ENCODE measurements at regions not wholly inside any gene's neighbourhood (a gene's known extent, or its start where the extent isn't known, plus 50 kb on each side); places are given as distances from the start of the nearest gene placed in this dataset.
"Not testable (repeated sequence)": the region's sequence is repeated elsewhere in the genome, so short reads cannot be mapped to it uniquely, and the experiment has no call there.

DNA sequence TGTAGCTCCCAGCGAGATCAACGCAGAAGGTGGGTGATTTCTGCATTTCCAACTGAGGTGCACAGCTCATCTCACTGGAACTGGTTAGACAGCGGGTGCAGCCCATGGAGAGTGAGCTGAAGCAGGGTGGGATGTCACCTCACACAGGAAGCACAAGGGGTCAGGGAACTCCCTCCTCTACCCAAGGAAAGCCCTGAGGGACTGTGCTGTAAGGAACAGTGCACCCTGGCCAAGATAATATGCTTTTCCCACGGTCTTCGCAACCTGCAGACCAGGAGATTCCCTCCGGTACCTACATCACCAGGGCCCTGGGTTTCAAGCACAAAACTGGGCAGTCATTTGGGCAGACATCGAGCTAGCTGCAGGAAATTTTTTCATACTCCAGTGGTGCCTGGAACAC is 216.4 kb upstream of the TET2 start:
- POLR2A ChIA-PET, result no interaction called here
- intact Hi-C loops (cut with micrococcal nuclease; ENCODE audit: unreplicated experiment), result loop anchor here (2.0 kb wide), 1 partner anchor 543 kb away; no protein-coding TSS in a partner anchor
- Histone ChIP-seq H3K27me3 (replicated peaks; ENCODE audit: control insufficient read depth, insufficient read depth, low read length) (no peaks in the 10 kb centered on the region), H3K36me3 (ENCODE audit: control insufficient read depth, insufficient read depth, low read length) (no peaks in the 10 kb centered on the region), H3K4me3 (ENCODE audit: low read depth, low read length) (no peak overlapping the region), H3K9me3 (no peaks in the 10 kb centered on the region), H3K4me1 (peaks cover 4% of the 10 kb centered on the region; the same call in 1 of the 2 replicates)
- TF ChIP-seq CTCF (IDR thresholded peaks at IDR 0.05; ENCODE audit: insufficient read depth in 1 of 2, low read depth in 1 of 2, low read length in 1 of 2, severe bottlenecking in 1 of 2, unreplicated experiment in 1 of 2), result no peak
- no peak overlapping the region for H3K27ac Mint-ChIP-seq (ENCODE audit: unreplicated experiment)
- no peak overlapping the region for H3K4me3 Mint-ChIP-seq (ENCODE audit: unreplicated experiment)
- H3K27me3 Mint-ChIP-seq (ENCODE audit: insufficient read depth, unreplicated experiment), result peaks cover 3% of the 10 kb centered on the region
- BruUV-seq (replicated peaks), result no TSS peak
- no peak for DNase-seq
- H3K9me3 Mint-ChIP-seq (ENCODE audit: unreplicated experiment), result no peaks in the 10 kb centered on the region
- CTCF ChIA-PET, result interaction anchor here (1.9 kb wide), 1 partner anchor 543 kb away, joined by 4 read pairs; the partner anchor contains the start of gene PPA2
- no peaks in the 10 kb centered on the region for H3K4me1 Mint-ChIP-seq (ENCODE audit: low read depth, unreplicated experiment)
- no peaks in the 10 kb centered on the region for H3K36me3 Mint-ChIP-seq (ENCODE audit: insufficient read depth, unreplicated experiment)

GRCh38 chr4:104930745-104931736 is 215.6 kb upstream of the TET2 start:
- H3K27me3 ChIP-seq (replicated peaks; ENCODE audit: control insufficient read depth, insufficient read depth, low read length); H3K36me3 Mint-ChIP-seq (ENCODE audit: insufficient read depth, unreplicated experiment); H3K27ac Mint-ChIP-seq (ENCODE audit: unreplicated experiment); BruUV-seq (replicated peaks); H3K9me3 ChIP-seq; H3K36me3 ChIP-seq (ENCODE audit: control insufficient read depth, insufficient read depth, low read length); H3K4me1 Mint-ChIP-seq (ENCODE audit: low read depth, unreplicated experiment); H3K4me1 ChIP-seq; H3K4me3 Mint-ChIP-seq (ENCODE audit: unreplicated experiment); H3K9me3 Mint-ChIP-seq (ENCODE audit: unreplicated experiment); H3K27me3 Mint-ChIP-seq (ENCODE audit: insufficient read depth, unreplicated experiment); H3K4me3 ChIP-seq (ENCODE audit: low read depth, low read length); POLR2A ChIA-PET: not testable (repeated sequence)
- peak in 1 of 2 experiments; percentile 32 for DNase-seq
- intact Hi-C loops (cut with micrococcal nuclease; ENCODE audit: unreplicated experiment), result loop anchor here (2.0 kb wide), 1 partner anchor 542 kb away; no protein-coding TSS in a partner anchor
- peak in 1 of 2 experiments; percentile 1 for TF ChIP-seq CTCF (IDR thresholded peaks at IDR 0.05; ENCODE audit: insufficient read depth in 1 of 2, low read depth in 1 of 2, low read length in 1 of 2, severe bottlenecking in 1 of 2, unreplicated experiment in 1 of 2)
- CTCF ChIA-PET, result interaction anchor here (1.9 kb wide), 1 partner anchor 543 kb away, joined by 4 read pairs; the partner anchor contains the start of gene PPA2

GRCh38 chr4:104938624-104939023 is 208.1 kb upstream of the TET2 start:
- ChIA-PET POLR2A (no interaction called here), CTCF (no interaction called here)
- intact Hi-C loops (cut with micrococcal nuclease; ENCODE audit: unreplicated experiment), result no loop called here
- Mint-ChIP-seq H3K27me3 (ENCODE audit: insufficient read depth, unreplicated experiment) (no peaks in the 10 kb centered on the region), H3K4me3 (ENCODE audit: unreplicated experiment) (no peak overlapping the region), H3K27ac (ENCODE audit: unreplicated experiment) (no peak overlapping the region), H3K9me3 (ENCODE audit: unreplicated experiment) (no peaks in the 10 kb centered on the region), H3K4me1 (ENCODE audit: low read depth, unreplicated experiment) (no peaks in the 10 kb centered on the region), H3K36me3 (ENCODE audit: insufficient read depth, unreplicated experiment) (no peaks in the 10 kb centered on the region)
- H3K36me3 ChIP-seq (ENCODE audit: control insufficient read depth, insufficient read depth, low read length), result no peaks in the 10 kb centered on the region
- H3K4me1 ChIP-seq, result no peaks in the 10 kb centered on the region
- no peak overlapping the region for H3K4me3 ChIP-seq (ENCODE audit: low read depth, low read length)
- no peak for DNase-seq
- no peaks in the 10 kb centered on the region for H3K27me3 ChIP-seq (replicated peaks; ENCODE audit: control insufficient read depth, insufficient read depth, low read length)
- no peaks in the 10 kb centered on the region for H3K9me3 ChIP-seq
- no peak for TF ChIP-seq CTCF (IDR thresholded peaks at IDR 0.05; ENCODE audit: insufficient read depth in 1 of 2, low read depth in 1 of 2, low read length in 1 of 2, severe bottlenecking in 1 of 2, unreplicated experiment in 1 of 2)
- BruUV-seq (replicated peaks), result no TSS peak

Measured in Caco-2 (cell line).